Left ventricle myocardium superior (tissue), 1 donor: ENCODE measurements at regions not wholly inside any gene's neighbourhood (a gene's known extent, or its start where the extent isn't known, plus 50 kb on each side); places are given as distances from the start of the nearest gene placed in this dataset.
A peak's percentile ranks its signal among the peaks of the same experiment; 100 is the strongest.
"Not testable (repeated sequence)": the region's sequence is repeated elsewhere in the genome, so short reads cannot be mapped to it uniquely, and the experiment has no call there.

ENCODE experiments used
- ATAC-seq: fragments of 200-7000 bp; cut with Tn5 transposase; one replicate; pipeline ENCODE4 v1.9.1; 2020; ENCODE audit warnings: mild to moderate bottlenecking, moderate library complexity
- DNase-seq: peaks from one replicate; pipeline ENCODE4 v3.0.0-alpha.2; 2020
- intact Hi-C: fragments of 100-400 bp; cut with micrococcal nuclease; formaldehyde crosslinking; loops from one replicate; pipeline ENCODE4 v1.11.0; 2022
- donor health status: DM: no; HTN: yes; CAD: no; lungs with severe emphysema.

DNA sequence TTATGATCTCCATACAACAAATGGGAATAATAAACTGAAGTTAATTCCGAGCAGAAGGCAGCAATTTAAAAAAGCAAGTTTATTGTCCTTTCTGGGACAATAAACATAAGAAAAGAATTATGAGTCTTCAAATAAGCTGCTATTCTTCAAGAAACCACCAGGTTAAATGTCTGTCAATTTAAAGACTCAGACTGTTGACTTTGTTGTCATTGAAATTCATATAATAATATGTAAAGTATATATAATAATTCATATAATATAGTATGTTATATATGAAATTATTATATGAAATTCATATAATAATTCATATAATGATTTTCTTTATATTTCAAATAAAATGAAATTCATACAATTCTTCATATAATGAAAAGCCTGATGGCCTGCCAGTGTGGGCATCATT lies 497.5 kb upstream of the RGMB start:
- DNase-seq: no peak
- ATAC-seq: no peak
- intact Hi-C loops: no loop called here

DNA sequence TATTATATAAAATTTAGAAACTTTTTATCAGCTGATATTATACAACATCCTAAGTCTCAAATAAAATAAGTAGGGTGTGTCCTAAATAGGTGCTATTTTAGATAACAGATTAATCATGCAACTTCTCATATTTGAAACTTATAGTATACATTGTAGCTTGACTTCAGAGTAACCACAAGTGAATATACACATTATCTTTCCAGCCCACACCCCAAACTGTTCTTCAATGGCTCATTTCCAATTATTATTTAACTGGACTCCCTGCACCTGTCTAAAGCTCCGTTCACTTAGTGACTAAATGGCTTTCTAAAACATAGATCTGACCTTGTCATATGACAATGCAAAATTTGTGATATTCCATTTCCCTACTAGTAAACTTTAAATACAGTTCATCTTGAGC lies 490.9 kb upstream of the RGMB start:
- intact Hi-C loops: no loop called here
- ATAC-seq: no peak
- DNase-seq: no peak

DNA sequence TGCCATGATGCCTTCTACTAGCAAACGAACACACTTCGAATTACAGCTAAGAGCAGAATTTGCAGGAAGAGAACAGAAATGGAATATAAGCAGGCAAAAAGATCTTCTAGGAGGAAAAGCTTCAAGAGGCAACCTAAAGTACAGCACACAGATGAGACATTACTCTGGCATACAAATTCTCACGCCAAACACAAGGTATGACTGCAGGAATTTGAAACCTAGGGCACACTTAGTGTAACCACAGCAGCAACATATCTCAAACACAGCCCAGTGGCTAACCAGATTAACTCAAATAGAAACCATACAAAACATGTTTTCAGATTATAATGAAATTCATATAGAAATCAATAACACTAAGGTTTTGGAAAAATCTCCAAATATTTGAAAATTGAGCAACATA lies 481.0 kb upstream of the RGMB start:
- intact Hi-C loops: no loop called here
- no peak for DNase-seq
- no peak for ATAC-seq

DNA sequence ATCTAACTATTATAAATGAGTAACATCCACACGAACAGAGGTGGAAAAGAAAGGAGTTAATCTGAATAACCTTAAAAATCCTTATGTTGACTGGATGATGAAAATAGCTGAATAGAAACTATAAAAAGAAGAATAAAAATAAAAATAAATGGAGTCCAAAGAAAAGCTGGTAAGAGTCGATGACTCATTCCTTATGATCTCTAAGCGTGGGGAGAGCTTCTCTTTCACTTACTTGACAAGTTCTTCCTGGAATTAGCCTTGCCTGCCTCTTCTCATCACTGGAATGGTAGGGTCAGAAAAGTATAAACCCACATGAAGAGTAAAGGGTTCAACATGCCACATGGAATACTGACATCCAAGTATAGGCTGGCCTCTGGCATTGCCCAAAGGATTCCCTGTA lies 477.0 kb upstream of the RGMB start:
- no peak for ATAC-seq
- no peak for DNase-seq
- intact Hi-C loops: no loop called here

DNA sequence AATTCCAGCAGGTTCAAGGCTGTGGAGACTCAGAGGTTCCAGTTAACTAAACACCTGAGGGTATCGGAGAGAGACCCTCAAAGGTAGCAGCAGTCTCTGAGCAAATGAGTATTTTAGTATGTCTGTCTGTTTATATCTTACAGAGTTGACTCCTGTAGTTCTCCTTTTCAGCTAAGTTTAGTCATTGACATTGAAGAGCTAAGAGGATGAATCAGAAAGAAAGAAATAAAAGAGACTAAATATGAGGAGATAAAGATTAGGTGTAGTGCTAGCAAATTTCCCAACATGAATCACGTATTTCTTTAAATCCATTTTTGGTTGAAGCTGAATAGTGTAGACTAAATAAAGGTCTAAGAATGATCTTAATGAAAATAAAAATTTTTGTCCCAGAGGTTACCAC lies 474.0 kb upstream of the RGMB start:
- no peak for ATAC-seq
- no peak for DNase-seq
- intact Hi-C loops: no loop called here

DNA sequence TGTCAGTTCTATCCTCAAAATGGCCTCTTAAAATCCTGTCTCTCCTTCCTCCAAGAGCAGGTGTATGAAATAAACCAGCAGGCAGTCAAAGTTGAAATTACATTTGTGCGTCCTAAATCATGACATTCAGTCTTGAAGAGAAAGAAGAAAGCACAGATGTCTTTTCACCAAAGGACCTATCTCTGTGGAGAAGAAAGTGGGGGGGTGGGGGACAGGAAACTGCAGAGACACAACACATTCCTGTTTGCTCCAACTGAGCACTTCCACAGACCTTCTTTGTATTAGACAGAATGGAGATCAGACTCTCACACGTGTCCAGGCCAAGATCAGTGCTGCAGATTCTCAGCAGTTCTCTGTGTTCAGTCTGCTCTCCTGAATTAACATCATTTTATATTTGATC lies 471.9 kb upstream of the RGMB start:
- DNase-seq (no peak), ATAC-seq (no peak)
- intact Hi-C loops: no loop called here

DNA sequence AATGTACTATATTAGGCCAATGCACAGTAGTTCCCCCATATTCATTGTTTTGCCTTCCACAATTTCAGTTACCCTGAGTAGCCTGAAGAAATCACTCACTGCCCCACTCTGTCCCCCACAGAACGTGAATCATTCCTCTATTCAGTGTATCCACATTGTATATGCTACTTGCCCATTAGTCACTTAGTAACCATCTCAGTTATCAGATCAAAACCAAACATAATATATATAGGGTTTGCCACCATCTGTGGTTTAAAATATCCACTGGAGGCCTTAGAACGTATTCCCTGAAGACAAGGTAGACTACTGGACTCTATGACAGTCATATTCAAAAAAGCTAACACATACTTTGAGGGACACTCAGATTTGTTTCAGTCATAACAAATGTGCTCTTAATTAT lies 465.7 kb upstream of the RGMB start:
- no peak for ATAC-seq
- intact Hi-C loops: no loop called here

DNA sequence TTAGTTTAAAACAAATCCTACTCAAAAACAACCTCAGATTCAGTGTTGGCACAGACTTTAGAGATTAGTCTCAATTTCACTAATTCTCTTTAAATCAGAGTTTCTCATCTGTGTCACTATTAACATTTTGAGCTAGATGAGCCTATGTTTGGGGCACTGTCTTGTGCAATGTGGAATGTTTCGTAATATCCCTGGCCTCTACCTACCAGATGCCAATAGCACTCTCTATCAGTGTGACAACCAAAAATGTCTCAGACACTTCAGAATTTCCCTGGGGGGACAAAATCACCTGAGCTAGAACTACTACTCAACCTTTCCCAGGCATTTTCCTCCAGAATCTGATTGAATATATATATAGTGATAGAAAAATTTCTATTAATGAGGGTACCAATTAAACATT lies 465.2 kb upstream of the RGMB start:
- ATAC-seq (no peak), DNase-seq (no peak)
- intact Hi-C loops: no loop called here

More for the DNA sequence above, 465.7 kb upstream of the RGMB start:
- no peak for DNase-seq

DNA sequence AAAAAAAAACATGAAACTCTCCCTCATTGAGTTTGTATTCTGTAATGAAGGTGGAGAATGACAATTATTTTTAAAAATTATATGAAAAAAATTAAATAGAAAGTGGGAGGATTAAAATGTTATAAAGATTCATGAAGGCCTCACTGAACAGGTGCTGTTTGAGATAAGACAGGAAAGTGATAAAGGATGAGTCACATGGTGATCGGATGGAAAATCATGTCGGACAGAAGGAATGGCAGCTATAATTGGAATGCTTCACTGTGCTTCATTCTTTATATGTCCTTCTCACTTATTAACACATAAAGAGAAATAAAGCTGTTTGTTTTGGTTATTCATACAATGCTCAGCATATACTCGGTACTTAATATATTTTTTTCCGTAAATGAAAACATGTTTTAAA lies 464.5 kb upstream of the RGMB start:
- ATAC-seq (no peak), DNase-seq (no peak)
- intact Hi-C loops: no loop called here

DNA sequence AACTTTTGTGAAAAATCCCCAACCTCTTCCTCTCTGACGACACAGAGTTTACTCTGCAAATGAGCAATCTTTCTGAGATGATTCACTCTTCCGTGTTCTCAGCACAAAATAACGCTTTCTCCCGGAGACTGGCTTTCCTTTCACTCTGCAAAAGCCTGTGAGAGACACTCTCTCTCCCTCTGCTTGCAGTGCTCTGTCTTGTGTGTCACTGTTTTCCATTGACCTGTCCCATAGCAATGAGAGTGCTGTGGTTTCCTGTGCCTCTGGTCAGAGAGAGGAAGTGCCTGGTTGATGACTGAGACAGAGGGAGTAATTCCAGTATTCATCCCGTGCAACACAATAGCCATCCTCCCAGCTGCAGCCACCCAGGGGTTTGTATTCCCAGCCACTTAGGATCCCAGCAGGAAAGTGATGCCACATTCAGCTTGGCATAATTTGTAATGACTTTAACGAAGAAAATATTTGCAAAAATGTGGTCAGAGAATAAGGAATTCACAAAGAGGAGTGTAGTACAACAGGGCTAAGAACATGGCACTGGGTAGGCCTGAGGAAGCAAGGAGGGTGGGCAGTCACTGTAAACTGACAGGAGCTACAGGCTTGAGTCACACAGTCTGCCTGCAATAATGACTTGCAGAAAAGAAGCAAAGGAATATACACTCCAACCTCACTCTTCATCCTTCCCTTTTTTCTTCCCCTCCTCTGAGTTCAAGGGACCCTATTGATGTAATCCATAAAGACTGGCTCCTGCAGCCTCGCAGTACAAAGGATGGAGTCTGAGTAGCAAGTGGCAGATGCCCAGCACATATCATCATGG lies 463.5 kb upstream of the RGMB start:
- peak; percentile 44 for ATAC-seq
- no peak for DNase-seq
- intact Hi-C loops: no loop called here

DNA sequence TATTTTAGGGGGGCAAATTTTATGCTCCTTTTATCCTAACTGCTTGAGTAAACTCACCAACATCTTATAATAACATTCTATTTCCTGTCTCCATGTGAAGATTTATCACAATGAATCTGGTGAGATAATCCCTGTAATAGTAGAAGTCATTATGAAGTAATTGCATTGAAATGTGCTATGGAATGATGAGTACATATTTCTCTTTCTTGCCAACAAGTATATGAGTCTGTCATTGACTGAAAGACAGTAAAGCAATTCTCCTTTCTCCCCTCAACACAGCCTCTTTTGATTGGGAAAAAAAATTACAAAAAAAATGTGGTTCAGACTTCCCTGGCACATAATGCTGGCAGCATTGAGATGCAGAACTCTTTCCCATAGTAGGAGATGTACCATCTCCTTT lies 459.2 kb upstream of the RGMB start:
- no peak for ATAC-seq
- intact Hi-C loops: no loop called here
- no peak for DNase-seq

DNA sequence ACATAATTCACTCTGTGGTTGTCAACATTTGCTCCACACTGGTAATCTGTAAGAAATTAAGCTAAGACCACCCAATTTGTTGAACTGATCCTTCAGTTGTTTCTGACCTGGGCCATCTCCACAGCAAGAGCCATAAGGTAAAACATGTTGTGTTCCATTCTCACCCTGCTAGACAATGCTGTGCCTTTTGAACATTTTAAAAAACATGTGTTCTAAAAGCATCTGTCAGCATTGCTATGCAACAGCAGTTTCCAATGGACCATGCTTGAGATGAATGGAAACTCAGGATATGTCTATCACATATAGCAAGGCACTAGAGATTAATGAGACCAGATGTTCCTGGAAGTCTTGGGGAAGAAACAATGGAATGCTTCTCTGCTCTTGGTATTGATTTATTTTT lies 455.1 kb upstream of the RGMB start:
- no peak for ATAC-seq

DNA sequence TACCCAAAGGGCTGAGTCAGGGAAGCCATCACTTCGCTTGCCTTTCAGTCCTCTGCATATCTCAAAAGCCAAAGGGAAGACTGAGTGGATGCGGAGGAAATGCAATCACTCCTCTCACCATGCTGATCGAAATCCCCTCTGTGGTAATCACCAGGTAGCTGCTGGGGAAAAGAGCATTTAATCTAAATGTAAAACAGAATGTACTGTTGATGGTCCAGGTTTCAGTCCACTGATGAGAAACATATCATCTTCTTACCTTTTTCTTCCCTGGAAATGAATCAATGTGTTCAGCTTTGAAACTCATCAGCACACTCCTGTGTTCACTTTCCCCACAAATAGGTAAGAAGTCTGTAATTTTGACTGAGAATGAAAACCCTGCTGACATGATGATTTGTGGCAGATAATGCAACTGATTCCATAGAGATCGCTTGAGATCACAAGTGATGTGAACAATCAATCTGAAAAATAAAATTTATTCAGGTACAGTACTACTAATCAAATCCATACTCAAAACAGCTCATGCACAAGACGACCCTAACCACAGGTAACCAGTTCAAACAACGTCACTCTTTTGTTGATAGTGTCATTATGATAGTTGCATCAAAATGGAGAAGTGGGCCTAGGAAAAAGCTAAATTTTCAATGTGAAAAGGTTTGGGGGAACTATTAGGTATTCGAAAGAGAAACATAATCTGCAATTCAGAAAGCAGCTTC lies 454.0 kb upstream of the RGMB start:
- intact Hi-C loops: no loop called here
- ATAC-seq (no peak), DNase-seq (no peak)

More for the DNA sequence above, 455.1 kb upstream of the RGMB start:
- no peak for DNase-seq
- intact Hi-C loops: no loop called here

DNA sequence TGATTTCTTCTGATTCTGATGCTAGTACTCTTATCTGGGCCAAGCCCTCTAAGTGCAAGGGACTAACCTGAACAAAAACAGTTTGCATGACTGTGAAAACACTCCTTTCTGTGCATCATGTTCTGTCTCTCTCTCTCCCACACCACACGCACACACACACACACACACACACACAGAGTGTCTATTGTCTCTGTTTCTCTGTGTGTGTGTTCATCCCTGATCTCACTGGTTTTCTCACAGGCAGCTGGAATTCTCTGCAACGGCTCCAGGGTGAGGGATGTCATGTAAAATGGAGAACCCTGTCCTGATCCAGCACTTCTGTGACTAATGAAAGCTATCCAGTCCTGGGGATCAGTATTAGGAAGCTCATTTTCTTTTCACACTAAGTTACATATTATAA lies 453.1 kb upstream of the RGMB start:
- intact Hi-C loops: no loop called here
- ATAC-seq (no peak), DNase-seq (no peak)

DNA sequence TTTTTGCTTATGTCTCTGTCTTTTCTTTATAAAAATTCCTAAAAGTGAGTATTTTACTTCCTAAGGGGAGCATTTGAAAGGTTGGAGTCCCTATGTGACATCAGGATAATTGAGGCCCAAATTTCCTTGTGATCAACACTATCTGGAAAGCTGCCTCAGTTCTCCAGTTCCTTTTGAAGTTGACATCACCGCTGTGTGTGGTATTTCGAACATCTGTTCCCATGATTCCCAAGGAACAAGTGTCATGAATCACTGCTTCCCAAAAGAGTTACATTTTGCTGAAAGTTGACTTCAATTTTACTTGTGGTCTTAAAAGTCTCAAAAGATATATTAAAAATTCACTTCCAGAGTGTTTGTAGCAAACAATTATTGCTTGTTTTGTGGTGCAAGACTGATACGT lies 452.1 kb upstream of the RGMB start:
- no peak for ATAC-seq
- intact Hi-C loops: no loop called here

DNA sequence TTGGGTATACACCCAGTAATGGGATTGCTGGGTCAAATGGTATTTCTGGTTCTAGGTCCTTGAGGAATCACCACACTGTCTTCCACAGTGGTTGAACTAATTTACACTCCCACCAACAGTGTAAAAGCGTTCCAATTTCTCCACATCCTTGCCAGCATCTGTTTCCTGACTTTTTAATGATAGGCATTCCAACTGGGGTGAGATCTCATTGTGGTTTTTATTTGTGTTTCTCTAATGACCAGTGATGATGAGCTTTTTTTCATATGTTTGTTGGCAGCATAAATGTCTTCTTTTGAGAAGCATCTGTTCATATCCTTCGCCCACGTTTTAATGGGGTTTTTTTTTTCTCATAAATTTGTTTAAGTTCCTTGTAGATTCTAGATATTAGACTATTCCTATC lies 448.3 kb upstream of the RGMB start:
- ATAC-seq, DNase-seq, intact Hi-C loops: not testable (repeated sequence)

More for the DNA sequence above, 452.1 kb upstream of the RGMB start:
- DNase-seq: no peak

DNA sequence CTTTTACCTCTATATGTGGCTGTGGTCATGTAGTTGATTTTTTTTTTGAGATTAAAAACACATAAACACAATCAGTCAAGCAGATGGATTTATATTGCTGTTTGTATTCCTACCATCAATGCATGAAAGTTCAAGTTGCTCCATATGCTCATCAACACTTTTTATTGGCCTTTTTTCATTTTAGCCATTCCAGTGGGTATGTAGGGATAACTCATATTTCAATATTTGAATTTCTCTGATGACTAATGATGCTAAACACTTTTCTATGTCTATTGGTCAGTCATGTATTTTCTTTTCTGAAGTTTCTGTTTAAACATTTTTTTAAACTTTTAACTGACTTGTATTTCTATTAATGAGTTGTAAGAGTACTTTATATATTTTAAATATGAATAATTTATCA lies 445.4 kb upstream of the RGMB start:
- intact Hi-C loops: no loop called here
- ATAC-seq: no peak
- no peak for DNase-seq

DNA sequence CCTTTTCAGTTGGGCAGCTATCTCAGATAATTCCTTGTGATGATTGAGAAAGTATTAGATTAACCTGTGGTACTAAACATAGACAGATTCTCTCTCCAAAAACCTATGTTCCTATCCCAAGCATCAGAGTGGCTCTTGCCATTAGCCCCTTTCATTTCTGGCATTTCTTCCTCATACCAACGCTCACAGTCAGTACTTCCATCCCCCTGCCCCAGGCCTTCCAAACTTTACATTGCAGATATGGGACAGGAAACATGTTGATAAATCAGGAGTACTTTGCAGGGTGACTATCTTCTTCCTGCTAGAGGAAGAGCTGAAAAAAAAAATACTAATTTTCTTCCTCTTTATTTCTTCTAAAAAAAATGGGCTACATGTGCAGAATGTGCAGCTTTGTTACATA lies 442.6 kb upstream of the RGMB start:
- DNase-seq (no peak), ATAC-seq (no peak)
- intact Hi-C loops: no loop called here

DNA sequence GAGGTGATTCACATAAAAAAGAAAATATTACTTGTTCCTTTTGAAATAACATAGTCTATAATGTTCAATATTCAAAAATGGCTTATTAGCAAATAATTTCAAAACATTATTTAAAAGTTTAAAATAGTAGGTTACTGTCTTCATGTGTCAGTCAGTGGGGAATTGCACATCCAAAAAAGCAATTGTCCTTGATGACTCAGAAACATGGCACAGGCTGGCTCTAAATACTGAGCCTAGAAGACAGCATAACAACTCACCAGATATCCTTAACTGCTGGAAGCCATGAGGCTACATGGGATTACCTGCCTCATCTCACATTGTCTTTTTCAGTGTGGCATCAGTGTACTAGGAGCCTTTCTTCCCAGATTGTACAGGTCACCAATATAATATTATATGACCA lies 439.5 kb upstream of the RGMB start:
- no peak for ATAC-seq
- intact Hi-C loops: no loop called here
- no peak for DNase-seq

DNA sequence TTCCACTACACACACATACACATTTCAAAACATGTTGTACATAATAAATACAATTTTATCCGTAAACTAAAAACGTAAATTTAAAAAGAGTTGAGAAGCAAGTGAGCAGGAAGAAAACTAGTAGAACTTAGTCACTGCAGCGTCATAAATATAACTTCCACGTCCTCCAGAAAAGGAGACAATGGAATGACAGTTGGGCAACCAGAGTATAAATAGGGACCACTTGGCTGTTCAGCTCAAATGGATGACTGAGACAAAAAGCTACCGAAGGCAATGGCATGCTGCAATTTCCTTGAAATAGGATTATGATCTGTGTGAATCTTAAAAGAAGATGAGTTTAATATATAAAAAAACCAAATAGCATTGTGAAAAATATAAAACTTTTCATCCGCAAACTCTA lies 438.5 kb upstream of the RGMB start:
- DNase-seq (no peak), ATAC-seq (no peak)
- intact Hi-C loops: no loop called here
